Endodermal cell (in vitro differentiated cells): ENCODE measurements at regions not wholly inside any gene's neighbourhood (a gene's known extent, or its start where the extent isn't known, plus 50 kb on each side); places are given as distances from the start of the nearest gene placed in this dataset.
A peak's percentile ranks its signal among the peaks of the same experiment; 100 is the strongest.

ENCODE experiments used
- DNase-seq: peaks from one replicate; pipeline ENCODE4 v3.0.0-alpha.2; 2017
- H3K27ac ChIP-seq: 2 replicates; pipeline ENCODE4 v1.5.1; 2013; ENCODE audit warnings: mild to moderate bottlenecking, low read depth, low read length, moderate library complexity
- H3K27me3 ChIP-seq: 2 replicates; pipeline ENCODE4 v1.6.1; 2013; ENCODE audit warnings: mild to moderate bottlenecking, low read length, moderate library complexity; ENCODE audit not compliant: insufficient read depth, control insufficient read depth, poor library complexity, severe bottlenecking
- H3K36me3 ChIP-seq: 2 replicates; pipeline ENCODE4 v1.7.0; 2013; ENCODE audit warnings: mild to moderate bottlenecking, low read length, moderate library complexity; ENCODE audit not compliant: control insufficient read depth, insufficient read depth
- H3K4me1 ChIP-seq: one replicate; pipeline ENCODE4 v1.7.0; 2013; ENCODE audit warnings: low read length; ENCODE audit not compliant: control insufficient read depth, insufficient read depth
- H3K4me3 ChIP-seq: 2 replicates; pipeline ENCODE4 v1.5.1; 2013; ENCODE audit warnings: mild to moderate bottlenecking, low read length, moderate library complexity
- H3K9ac ChIP-seq: 2 replicates; pipeline ENCODE4 v1.6.1; 2013; ENCODE audit warnings: mild to moderate bottlenecking, low read length, moderate library complexity; ENCODE audit not compliant: poor library complexity, severe bottlenecking; ENCODE audit errors: extremely low read depth
- H3K9me3 ChIP-seq: 2 replicates; pipeline ENCODE4 v1.6.1; 2013; ENCODE audit warnings: mild to moderate bottlenecking, low read length, moderate library complexity; ENCODE audit not compliant: control insufficient read depth
- H3K27ac Mint-ChIP-seq: 2 replicates; pipeline ENCODE4 v1.8.0; 2020; ENCODE audit warnings: mixed read lengths
- H3K27me3 Mint-ChIP-seq: 2 replicates; pipeline ENCODE4 v1.8.0; 2021; ENCODE audit warnings: mild to moderate bottlenecking, mixed read lengths; ENCODE audit not compliant: insufficient read depth
- H3K36me3 Mint-ChIP-seq: 2 replicates; pipeline ENCODE4 v1.8.0; 2020; ENCODE audit warnings: low read depth, mixed read lengths
- H3K4me1 Mint-ChIP-seq: 2 replicates; pipeline ENCODE4 v1.8.0; 2020; ENCODE audit warnings: mixed read lengths
- H3K4me3 Mint-ChIP-seq: 2 replicates; pipeline ENCODE4 v1.8.0; 2020; ENCODE audit warnings: mild to moderate bottlenecking, moderate library complexity, mixed read lengths
- H3K9me3 Mint-ChIP-seq: 2 replicates; pipeline ENCODE4 v1.8.0; 2020; ENCODE audit warnings: mild to moderate bottlenecking, mixed read lengths
- WGBS, 2 experiments: methylation state at CpG; one replicate each; pipeline versions ENCODE4 v1.1.5 to v1.1.7; 2013; ENCODE audit warnings: missing lambda C conversion rate in 2 of 2, mixed read lengths in 1 of 2; ENCODE audit not compliant: insufficient coverage in 1 of 2, insufficient read length in 1 of 2; 5-methylcytosine and 5-hydroxymethylcytosine counted together
- TF ChIP-seq, protein P1 (sequence below): fragments of 200-600 bp; sonication (generic); conservative IDR thresholded peaks from 2 replicates; pipeline ENCODE4 v1.5.0; 2021; ENCODE audit warnings: antibody characterized with exemption, mild to moderate bottlenecking

DNA sequence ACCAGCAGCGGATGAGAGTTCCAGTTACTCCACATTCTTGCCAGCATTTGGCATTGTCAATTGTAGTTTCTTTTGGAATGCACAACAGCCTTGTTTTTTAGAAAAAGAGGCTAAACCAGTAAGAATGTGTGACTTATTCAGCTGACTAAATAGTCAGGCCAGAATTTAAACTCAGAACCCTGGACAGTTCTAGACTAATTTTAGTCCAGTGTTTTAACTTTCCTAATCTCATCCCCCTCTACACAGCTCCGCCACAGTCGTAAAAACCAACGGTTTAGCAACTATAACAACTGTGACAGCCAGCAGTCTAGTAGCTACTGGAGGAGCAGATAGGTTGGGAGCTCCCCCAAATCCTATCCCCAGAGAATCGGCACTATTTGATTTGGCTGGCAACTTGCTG lies 103.7 kb downstream of the FOXD1 start:
- 94 to 96% methylated on average over 2 to 5 of the region's 5 CpGs for WGBS, 2 experiments
- H3K36me3 Mint-ChIP-seq, result no peaks in the 10 kb centered on the region
- Histone ChIP-seq H3K36me3 (no peaks in the 10 kb centered on the region), H3K9me3 (peaks cover 20% of the 10 kb centered on the region), H3K9ac (no peak overlapping the region), H3K27ac (no peak overlapping the region), H3K4me3 (no peak overlapping the region), H3K27me3 (no peaks in the 10 kb centered on the region), H3K4me1 (no peaks in the 10 kb centered on the region)
- DNase-seq, result no peak
- no peak overlapping the region for H3K4me3 Mint-ChIP-seq
- peaks cover 6% of the 10 kb centered on the region for H3K4me1 Mint-ChIP-seq
- no peak overlapping the region for H3K27ac Mint-ChIP-seq
- peaks cover 11% of the 10 kb centered on the region for H3K27me3 Mint-ChIP-seq
- TF ChIP-seq, protein P1, sequence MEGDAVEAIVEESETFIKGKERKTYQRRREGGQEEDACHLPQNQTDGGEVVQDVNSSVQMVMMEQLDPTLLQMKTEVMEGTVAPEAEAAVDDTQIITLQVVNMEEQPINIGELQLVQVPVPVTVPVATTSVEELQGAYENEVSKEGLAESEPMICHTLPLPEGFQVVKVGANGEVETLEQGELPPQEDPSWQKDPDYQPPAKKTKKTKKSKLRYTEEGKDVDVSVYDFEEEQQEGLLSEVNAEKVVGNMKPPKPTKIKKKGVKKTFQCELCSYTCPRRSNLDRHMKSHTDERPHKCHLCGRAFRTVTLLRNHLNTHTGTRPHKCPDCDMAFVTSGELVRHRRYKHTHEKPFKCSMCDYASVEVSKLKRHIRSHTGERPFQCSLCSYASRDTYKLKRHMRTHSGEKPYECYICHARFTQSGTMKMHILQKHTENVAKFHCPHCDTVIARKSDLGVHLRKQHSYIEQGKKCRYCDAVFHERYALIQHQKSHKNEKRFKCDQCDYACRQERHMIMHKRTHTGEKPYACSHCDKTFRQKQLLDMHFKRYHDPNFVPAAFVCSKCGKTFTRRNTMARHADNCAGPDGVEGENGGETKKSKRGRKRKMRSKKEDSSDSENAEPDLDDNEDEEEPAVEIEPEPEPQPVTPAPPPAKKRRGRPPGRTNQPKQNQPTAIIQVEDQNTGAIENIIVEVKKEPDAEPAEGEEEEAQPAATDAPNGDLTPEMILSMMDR, result no peak
- H3K9me3 Mint-ChIP-seq, result peaks cover 39% of the 10 kb centered on the region

DNA sequence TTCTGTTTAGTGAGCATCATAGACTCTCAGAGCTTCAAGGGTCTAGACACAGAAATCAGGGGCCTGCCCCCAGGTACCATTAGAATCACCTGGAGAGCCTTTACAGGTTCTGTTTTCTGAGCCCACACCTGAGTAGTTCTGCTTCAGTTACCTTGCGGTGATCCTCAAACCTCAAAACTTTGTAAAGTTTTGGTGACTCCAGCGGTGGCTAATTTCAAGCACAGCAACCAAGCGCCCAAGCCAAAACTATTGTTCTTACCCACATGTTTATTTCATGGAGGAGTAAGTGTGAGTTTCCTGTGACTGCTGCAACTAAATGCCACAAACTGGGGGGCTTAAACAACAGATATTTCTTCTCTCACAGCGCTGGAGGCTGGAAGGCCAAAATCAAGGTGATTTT lies 108.9 kb downstream of the FOXD1 start:
- no peaks in the 10 kb centered on the region for H3K9me3 Mint-ChIP-seq
- Histone ChIP-seq H3K27me3 (no peaks in the 10 kb centered on the region), H3K9ac (no peak overlapping the region), H3K4me3 (no peak overlapping the region), H3K27ac (no peak overlapping the region), H3K4me1 (no peaks in the 10 kb centered on the region), H3K9me3 (peaks cover 2% of the 10 kb centered on the region), H3K36me3 (no peaks in the 10 kb centered on the region)
- TF ChIP-seq, protein P1, result no peak
- no peak for DNase-seq
- WGBS, 2 experiments, result 80 to 95% methylated on average over 1 to 4 of the region's 4 CpGs
- peaks cover 10% of the 10 kb centered on the region for H3K4me1 Mint-ChIP-seq
- no peak overlapping the region for H3K27ac Mint-ChIP-seq
- H3K36me3 Mint-ChIP-seq, result no peaks in the 10 kb centered on the region
- H3K27me3 Mint-ChIP-seq, result peaks cover 12% of the 10 kb centered on the region
- no peak overlapping the region for H3K4me3 Mint-ChIP-seq

DNA sequence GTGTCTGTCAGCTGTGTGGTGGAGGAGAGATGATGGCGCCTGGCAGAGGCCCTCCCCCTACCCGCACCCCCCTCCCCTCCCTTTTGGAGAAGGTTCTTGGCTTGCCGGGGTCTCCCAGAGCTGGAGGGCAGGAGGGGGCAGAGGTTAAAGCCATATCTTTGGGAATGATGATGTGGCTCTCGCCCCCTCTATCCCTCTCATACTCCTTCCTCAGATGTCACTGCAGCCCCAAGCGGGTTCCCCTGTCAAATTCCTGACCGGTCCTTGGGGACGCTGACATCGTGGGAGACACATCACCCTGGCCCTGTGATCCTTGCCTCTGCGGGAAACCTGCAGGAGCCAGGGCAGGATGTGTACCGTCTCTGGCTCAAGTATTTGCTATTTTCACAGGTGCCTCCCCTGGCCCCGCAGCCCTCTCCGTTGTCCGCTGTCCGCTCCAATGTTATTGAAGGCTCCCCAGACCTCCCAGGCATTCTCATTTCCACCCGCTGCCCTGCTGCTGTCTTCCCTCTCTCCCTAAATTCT lies 109.5 kb downstream of the FOXD1 start:
- no peak overlapping the region for H3K27ac Mint-ChIP-seq
- Histone ChIP-seq H3K4me1 (no peaks in the 10 kb centered on the region), H3K27me3 (no peaks in the 10 kb centered on the region), H3K4me3 (no peak overlapping the region), H3K36me3 (no peaks in the 10 kb centered on the region), H3K9me3 (no peaks in the 10 kb centered on the region), H3K27ac (peak overlapping the region; percentile 78), H3K9ac (no peak overlapping the region)
- peaks cover 10% of the 10 kb centered on the region for H3K4me1 Mint-ChIP-seq
- H3K36me3 Mint-ChIP-seq, result no peaks in the 10 kb centered on the region
- no peak for DNase-seq
- 91 to 93% methylated on average over 10 to 13 of the region's 15 CpGs for WGBS, 2 experiments
- H3K4me3 Mint-ChIP-seq, result no peak overlapping the region
- H3K9me3 Mint-ChIP-seq, result no peaks in the 10 kb centered on the region
- peaks cover 12% of the 10 kb centered on the region for H3K27me3 Mint-ChIP-seq
- TF ChIP-seq, protein P1, result no peak
